GM23338 (cell line): ENCODE measurements at regions not wholly inside any gene's neighbourhood (a gene's known extent, or its start where the extent isn't known, plus 50 kb on each side); places are given as distances from the start of the nearest gene placed in this dataset.

Experiments used
- ATAC-seq: fragments of 200-7000 bp; cut with Tn5 transposase; 3 replicates; pipeline ENCODE4 v1.9.1; 2020
- DNase-seq: peaks from one replicate; pipeline ENCODE4 v3.0.0-alpha.2; 2015; ENCODE audit warnings: low spot score
- H2AFZ ChIP-seq: fragments of 200-600 bp; sonication (generic); 2 replicates; pipeline ENCODE4 v1.8.0; 2016; ENCODE audit warnings: antibody characterized with exemption, mild to moderate bottlenecking, moderate library complexity
- H3F3A ChIP-seq: fragments of 200-600 bp; sonication (generic); replicated peaks from 2 replicates; pipeline ENCODE4 v1.8.0; 2017; ENCODE audit warnings: antibody characterized with exemption, mixed run types, low read depth
- H3K27ac ChIP-seq: fragments of 200-600 bp; sonication (generic); 2 replicates; pipeline ENCODE4 v1.6.1; 2016; ENCODE audit warnings: low read depth
- H3K27me3 ChIP-seq: fragments of 200-600 bp; sonication (generic); 2 replicates; pipeline ENCODE4 v1.8.0; 2016; ENCODE audit warnings: mild to moderate bottlenecking, mixed run types, moderate library complexity; ENCODE audit not compliant: insufficient read depth
- H3K36me3 ChIP-seq: fragments of 200-600 bp; sonication (generic); 2 replicates; pipeline ENCODE4 v1.8.0; 2016; ENCODE audit warnings: mild to moderate bottlenecking; ENCODE audit not compliant: insufficient read depth
- H3K4me1 ChIP-seq: fragments of 200-600 bp; sonication (generic); 2 replicates; pipeline ENCODE4 v1.8.0; 2016; ENCODE audit warnings: mild to moderate bottlenecking, moderate library complexity; ENCODE audit not compliant: insufficient read depth
- H3K4me2 ChIP-seq: fragments of 200-600 bp; sonication (generic); 2 replicates; pipeline ENCODE4 v1.7.1; 2017; ENCODE audit warnings: mixed run types
- H3K4me3 ChIP-seq: fragments of 200-600 bp; sonication (generic); 2 replicates; pipeline ENCODE4 v1.6.1; 2016; ENCODE audit warnings: mixed run types
- H3K79me2 ChIP-seq: fragments of 200-600 bp; sonication (generic); replicated peaks from 2 replicates; pipeline ENCODE4 v1.8.0; 2017; ENCODE audit warnings: mild to moderate bottlenecking; ENCODE audit not compliant: insufficient read depth
- H3K9me2 ChIP-seq: fragments of 200-600 bp; sonication (generic); 2 replicates; pipeline ENCODE4 v1.8.0; 2017; ENCODE audit not compliant: insufficient read depth
- H4K20me1 ChIP-seq: fragments of 200-600 bp; sonication (generic); replicated peaks from 2 replicates; pipeline ENCODE4 v1.8.0; 2017; ENCODE audit warnings: mild to moderate bottlenecking; ENCODE audit not compliant: insufficient read depth
- H3K27ac Mint-ChIP-seq: 2 replicates; pipeline ENCODE4 v1.8.0; 2020; ENCODE audit warnings: inconsistent platforms, mild to moderate bottlenecking, moderate library complexity, mixed read lengths
- H3K27me3 Mint-ChIP-seq: 3 replicates; pipeline ENCODE4 v1.8.0; 2022; ENCODE audit warnings: low read depth, mild to moderate bottlenecking, moderate library complexity, mixed read lengths, inconsistent platforms; ENCODE audit not compliant: insufficient read depth, poor library complexity
- H3K36me3 Mint-ChIP-seq: 3 replicates; pipeline ENCODE4 v1.8.0; 2021; ENCODE audit warnings: low read depth, mild to moderate bottlenecking, inconsistent platforms, moderate library complexity, mixed read lengths
- H3K4me1 Mint-ChIP-seq: 3 replicates; pipeline ENCODE4 v1.8.0; 2020; ENCODE audit warnings: mild to moderate bottlenecking, inconsistent platforms, mixed read lengths
- H3K4me3 Mint-ChIP-seq: 3 replicates; pipeline ENCODE4 v1.8.0; 2021; ENCODE audit warnings: moderate library complexity, mild to moderate bottlenecking, inconsistent platforms, mixed read lengths
- H3K9me3 Mint-ChIP-seq: 3 replicates; pipeline ENCODE4 v1.8.0; 2020; ENCODE audit warnings: moderate library complexity, mild to moderate bottlenecking, inconsistent platforms, mixed read lengths
- CREB1 ChIP-seq: fragments of 250-450 bp; sonication (Bioruptor Pico); IDR thresholded peaks from 2 replicates; pipeline ENCODE4 v1.5.0; 2020; ENCODE audit warnings: low read depth, mild to moderate bottlenecking, moderate library complexity
- EZH2 ChIP-seq: fragments of 200-600 bp; sonication (generic); IDR thresholded peaks from one replicate; pipeline ENCODE4 v1.8.0; 2017; ENCODE audit warnings: antibody characterized with exemption, mild to moderate bottlenecking, low read depth; ENCODE audit not compliant: unreplicated experiment
- EZH2phosphoT487 ChIP-seq: fragments of 200-600 bp; sonication (generic); IDR thresholded peaks from one replicate; pipeline ENCODE4 v1.8.1; 2018; ENCODE audit warnings: antibody characterized with exemption; ENCODE audit not compliant: unreplicated experiment
- JUNB ChIP-seq: IDR thresholded peaks from one replicate; pipeline ENCODE4 v1.6.1; 2016; ENCODE audit warnings: antibody characterized with exemption; ENCODE audit not compliant: unreplicated experiment
- NANOG ChIP-seq: IDR thresholded peaks from 2 replicates; pipeline ENCODE4 v1.6.1; 2016; ENCODE audit warnings: antibody characterized with exemption, borderline replicate concordance
- POLR2AphosphoS5 ChIP-seq: IDR thresholded peaks from 2 replicates; pipeline ENCODE4 v1.6.1; 2016; ENCODE audit warnings: antibody characterized with exemption, low read depth
- STAT1 ChIP-seq: IDR thresholded peaks from one replicate; pipeline ENCODE4 v1.6.1; 2016; ENCODE audit warnings: antibody characterized with exemption; ENCODE audit not compliant: unreplicated experiment
- ZNF114 ChIP-seq: fragments of 250-450 bp; sonication (Bioruptor Pico); IDR thresholded peaks from 2 replicates; pipeline ENCODE4 v1.5.0; 2020; ENCODE audit warnings: mild to moderate bottlenecking, moderate library complexity
- ZNF331 ChIP-seq: fragments of 250-450 bp; sonication (Bioruptor Pico); IDR thresholded peaks from 2 replicates; pipeline ENCODE4 v1.5.0; 2020; ENCODE audit warnings: low read depth, mild to moderate bottlenecking, moderate library complexity
- TF ChIP-seq, protein P1 (sequence below): IDR thresholded peaks from one replicate; pipeline ENCODE4 v1.6.1; 2018; ENCODE audit warnings: antibody characterized with exemption; ENCODE audit not compliant: unreplicated experiment
- TF ChIP-seq, protein P2 (sequence below): fragments of 250-450 bp; sonication (Bioruptor Pico); IDR thresholded peaks from 2 replicates; pipeline ENCODE4 v1.5.0; 2020; ENCODE audit warnings: mild to moderate bottlenecking, moderate library complexity
- TF ChIP-seq, protein P3 (sequence below), 2 experiments: fragments of 200-600 bp in 1 of 2; sonication (generic) in 1 of 2; conservative IDR thresholded peaks; 2 replicates each; pipeline versions ENCODE4 v1.5.1 to v1.6.1; 2016 to 2017; ENCODE audit warnings: antibody characterized with exemption in 2 of 2, low read depth in 2 of 2, mild to moderate bottlenecking in 2 of 2, moderate library complexity in 1 of 2
- TF ChIP-seq, protein P4 (sequence below): IDR thresholded peaks from 2 replicates; pipeline ENCODE4 v1.6.1; 2016; ENCODE audit warnings: antibody characterized with exemption

DNA sequence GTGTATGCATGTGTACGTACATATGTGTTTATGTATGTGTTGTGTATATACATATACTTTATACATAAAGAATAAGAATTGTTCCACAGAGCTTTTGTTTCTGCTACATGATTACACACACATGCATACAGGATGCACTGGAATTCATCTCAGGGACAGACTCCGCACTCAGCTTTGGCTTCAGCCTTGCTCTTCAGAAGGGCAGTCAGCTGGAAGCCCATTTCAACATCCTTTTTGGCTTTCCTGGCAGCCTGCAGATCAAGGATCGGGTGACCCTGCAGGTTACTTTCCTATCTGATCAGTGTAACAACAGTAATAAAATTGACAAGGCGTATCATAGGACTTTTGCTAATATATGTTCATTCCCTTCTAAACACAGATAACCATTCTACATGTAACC, 144.1 kb upstream of the COPS8 start:
- no peak for DNase-seq

More for the DNA sequence above, 144.1 kb upstream of the COPS8 start:
- no peaks in the 10 kb centered on the region for H3K4me1 ChIP-seq
- no peak for ATAC-seq
- H3K36me3 Mint-ChIP-seq, result no peaks in the 10 kb centered on the region
- TF ChIP-seq ZNF331 (CRISPR knock-in tag), result no peak
- TF ChIP-seq, protein P1, sequence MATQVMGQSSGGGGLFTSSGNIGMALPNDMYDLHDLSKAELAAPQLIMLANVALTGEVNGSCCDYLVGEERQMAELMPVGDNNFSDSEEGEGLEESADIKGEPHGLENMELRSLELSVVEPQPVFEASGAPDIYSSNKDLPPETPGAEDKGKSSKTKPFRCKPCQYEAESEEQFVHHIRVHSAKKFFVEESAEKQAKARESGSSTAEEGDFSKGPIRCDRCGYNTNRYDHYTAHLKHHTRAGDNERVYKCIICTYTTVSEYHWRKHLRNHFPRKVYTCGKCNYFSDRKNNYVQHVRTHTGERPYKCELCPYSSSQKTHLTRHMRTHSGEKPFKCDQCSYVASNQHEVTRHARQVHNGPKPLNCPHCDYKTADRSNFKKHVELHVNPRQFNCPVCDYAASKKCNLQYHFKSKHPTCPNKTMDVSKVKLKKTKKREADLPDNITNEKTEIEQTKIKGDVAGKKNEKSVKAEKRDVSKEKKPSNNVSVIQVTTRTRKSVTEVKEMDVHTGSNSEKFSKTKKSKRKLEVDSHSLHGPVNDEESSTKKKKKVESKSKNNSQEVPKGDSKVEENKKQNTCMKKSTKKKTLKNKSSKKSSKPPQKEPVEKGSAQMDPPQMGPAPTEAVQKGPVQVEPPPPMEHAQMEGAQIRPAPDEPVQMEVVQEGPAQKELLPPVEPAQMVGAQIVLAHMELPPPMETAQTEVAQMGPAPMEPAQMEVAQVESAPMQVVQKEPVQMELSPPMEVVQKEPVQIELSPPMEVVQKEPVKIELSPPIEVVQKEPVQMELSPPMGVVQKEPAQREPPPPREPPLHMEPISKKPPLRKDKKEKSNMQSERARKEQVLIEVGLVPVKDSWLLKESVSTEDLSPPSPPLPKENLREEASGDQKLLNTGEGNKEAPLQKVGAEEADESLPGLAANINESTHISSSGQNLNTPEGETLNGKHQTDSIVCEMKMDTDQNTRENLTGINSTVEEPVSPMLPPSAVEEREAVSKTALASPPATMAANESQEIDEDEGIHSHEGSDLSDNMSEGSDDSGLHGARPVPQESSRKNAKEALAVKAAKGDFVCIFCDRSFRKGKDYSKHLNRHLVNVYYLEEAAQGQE, result no peak
- no peak for TF ChIP-seq POLR2AphosphoS5
- TF ChIP-seq, protein P2, sequence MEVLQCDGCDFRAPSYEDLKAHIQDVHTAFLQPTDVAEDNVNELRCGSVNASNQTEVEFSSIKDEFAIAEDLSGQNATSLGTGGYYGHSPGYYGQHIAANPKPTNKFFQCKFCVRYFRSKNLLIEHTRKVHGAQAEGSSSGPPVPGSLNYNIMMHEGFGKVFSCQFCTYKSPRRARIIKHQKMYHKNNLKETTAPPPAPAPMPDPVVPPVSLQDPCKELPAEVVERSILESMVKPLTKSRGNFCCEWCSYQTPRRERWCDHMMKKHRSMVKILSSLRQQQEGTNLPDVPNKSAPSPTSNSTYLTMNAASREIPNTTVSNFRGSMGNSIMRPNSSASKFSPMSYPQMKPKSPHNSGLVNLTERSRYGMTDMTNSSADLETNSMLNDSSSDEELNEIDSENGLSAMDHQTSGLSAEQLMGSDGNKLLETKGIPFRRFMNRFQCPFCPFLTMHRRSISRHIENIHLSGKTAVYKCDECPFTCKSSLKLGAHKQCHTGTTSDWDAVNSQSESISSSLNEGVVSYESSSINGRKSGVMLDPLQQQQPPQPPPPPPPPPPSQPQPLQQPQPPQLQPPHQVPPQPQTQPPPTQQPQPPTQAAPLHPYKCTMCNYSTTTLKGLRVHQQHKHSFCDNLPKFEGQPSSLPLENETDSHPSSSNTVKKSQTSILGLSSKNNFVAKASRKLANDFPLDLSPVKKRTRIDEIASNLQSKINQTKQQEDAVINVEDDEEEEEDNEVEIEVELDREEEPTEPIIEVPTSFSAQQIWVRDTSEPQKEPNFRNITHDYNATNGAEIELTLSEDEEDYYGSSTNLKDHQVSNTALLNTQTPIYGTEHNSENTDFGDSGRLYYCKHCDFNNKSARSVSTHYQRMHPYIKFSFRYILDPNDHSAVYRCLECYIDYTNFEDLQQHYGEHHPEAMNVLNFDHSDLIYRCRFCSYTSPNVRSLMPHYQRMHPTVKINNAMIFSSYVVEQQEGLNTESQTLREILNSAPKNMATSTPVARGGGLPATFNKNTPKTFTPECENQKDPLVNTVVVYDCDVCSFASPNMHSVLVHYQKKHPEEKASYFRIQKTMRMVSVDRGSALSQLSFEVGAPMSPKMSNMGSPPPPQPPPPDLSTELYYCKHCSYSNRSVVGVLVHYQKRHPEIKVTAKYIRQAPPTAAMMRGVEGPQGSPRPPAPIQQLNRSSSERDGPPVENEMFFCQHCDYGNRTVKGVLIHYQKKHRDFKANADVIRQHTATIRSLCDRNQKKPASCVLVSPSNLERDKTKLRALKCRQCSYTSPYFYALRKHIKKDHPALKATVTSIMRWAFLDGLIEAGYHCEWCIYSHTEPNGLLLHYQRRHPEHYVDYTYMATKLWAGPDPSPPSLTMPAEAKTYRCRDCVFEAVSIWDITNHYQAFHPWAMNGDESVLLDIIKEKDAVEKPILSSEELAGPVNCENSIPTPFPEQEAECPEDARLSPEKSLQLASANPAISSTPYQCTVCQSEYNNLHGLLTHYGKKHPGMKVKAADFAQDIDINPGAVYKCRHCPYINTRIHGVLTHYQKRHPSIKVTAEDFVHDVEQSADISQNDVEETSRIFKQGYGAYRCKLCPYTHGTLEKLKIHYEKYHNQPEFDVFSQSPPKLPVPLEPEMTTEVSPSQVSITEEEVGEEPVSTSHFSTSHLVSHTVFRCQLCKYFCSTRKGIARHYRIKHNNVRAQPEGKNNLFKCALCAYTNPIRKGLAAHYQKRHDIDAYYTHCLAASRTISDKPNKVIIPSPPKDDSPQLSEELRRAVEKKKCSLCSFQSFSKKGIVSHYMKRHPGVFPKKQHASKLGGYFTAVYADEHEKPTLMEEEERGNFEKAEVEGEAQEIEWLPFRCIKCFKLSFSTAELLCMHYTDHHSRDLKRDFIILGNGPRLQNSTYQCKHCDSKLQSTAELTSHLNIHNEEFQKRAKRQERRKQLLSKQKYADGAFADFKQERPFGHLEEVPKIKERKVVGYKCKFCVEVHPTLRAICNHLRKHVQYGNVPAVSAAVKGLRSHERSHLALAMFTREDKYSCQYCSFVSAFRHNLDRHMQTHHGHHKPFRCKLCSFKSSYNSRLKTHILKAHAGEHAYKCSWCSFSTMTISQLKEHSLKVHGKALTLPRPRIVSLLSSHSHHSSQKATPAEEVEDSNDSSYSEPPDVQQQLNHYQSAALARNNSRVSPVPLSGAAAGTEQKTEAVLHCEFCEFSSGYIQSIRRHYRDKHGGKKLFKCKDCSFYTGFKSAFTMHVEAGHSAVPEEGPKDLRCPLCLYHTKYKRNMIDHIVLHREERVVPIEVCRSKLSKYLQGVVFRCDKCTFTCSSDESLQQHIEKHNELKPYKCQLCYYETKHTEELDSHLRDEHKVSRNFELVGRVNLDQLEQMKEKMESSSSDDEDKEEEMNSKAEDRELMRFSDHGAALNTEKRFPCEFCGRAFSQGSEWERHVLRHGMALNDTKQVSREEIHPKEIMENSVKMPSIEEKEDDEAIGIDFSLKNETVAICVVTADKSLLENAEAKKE (CRISPR knock-in tag), result no peak
- TF ChIP-seq STAT1, result no peak
- TF ChIP-seq, protein P3, sequence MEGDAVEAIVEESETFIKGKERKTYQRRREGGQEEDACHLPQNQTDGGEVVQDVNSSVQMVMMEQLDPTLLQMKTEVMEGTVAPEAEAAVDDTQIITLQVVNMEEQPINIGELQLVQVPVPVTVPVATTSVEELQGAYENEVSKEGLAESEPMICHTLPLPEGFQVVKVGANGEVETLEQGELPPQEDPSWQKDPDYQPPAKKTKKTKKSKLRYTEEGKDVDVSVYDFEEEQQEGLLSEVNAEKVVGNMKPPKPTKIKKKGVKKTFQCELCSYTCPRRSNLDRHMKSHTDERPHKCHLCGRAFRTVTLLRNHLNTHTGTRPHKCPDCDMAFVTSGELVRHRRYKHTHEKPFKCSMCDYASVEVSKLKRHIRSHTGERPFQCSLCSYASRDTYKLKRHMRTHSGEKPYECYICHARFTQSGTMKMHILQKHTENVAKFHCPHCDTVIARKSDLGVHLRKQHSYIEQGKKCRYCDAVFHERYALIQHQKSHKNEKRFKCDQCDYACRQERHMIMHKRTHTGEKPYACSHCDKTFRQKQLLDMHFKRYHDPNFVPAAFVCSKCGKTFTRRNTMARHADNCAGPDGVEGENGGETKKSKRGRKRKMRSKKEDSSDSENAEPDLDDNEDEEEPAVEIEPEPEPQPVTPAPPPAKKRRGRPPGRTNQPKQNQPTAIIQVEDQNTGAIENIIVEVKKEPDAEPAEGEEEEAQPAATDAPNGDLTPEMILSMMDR (conservative IDR thresholded peaks at IDR 0.05; ENCODE audit: low read depth in 2 of 2), result no peak
- TF ChIP-seq, protein P4, sequence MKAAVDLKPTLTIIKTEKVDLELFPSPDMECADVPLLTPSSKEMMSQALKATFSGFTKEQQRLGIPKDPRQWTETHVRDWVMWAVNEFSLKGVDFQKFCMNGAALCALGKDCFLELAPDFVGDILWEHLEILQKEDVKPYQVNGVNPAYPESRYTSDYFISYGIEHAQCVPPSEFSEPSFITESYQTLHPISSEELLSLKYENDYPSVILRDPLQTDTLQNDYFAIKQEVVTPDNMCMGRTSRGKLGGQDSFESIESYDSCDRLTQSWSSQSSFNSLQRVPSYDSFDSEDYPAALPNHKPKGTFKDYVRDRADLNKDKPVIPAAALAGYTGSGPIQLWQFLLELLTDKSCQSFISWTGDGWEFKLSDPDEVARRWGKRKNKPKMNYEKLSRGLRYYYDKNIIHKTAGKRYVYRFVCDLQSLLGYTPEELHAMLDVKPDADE, result no peak
- no peak for TF ChIP-seq CREB1 (CRISPR knock-in tag)
- no peak for TF ChIP-seq JUNB
- TF ChIP-seq ZNF114, result no peak
- TF ChIP-seq EZH2, result no peak
- no peak for TF ChIP-seq NANOG
- TF ChIP-seq EZH2phosphoT487, result no peak
- no peaks in the 10 kb centered on the region for H4K20me1 ChIP-seq
- no peak overlapping the region for H3K27ac ChIP-seq
- H3K4me1 Mint-ChIP-seq, result peaks cover 5% of the 10 kb centered on the region; the same call in 1 of the 3 replicates
- no peaks in the 10 kb centered on the region for H3K36me3 ChIP-seq
- H3K4me2 ChIP-seq, result no peak overlapping the region
- H3K4me3 Mint-ChIP-seq, result no peak overlapping the region
- H3K9me2 ChIP-seq, result peaks cover 5% of the 10 kb centered on the region; the same call in 1 of the 2 replicates
- no peaks in the 10 kb centered on the region for H3F3A ChIP-seq
- no peaks in the 10 kb centered on the region for H3K9me3 Mint-ChIP-seq
- no peak overlapping the region for H3K27ac Mint-ChIP-seq
- H3K4me3 ChIP-seq, result no peak overlapping the region
- no peaks in the 10 kb centered on the region for H3K27me3 ChIP-seq
- H3K79me2 ChIP-seq, result no peaks in the 10 kb centered on the region
- no peak overlapping the region for H2AFZ ChIP-seq
- H3K27me3 Mint-ChIP-seq, result peaks cover 8% of the 10 kb centered on the region
